ENCODE measurements at regions not wholly inside any gene's neighbourhood (a gene's known extent, or its start where the extent isn't known, plus 50 kb on each side); places are given as distances from the start of the nearest gene placed in this dataset.
A peak's percentile ranks its signal among the peaks of the same experiment; 100 is the strongest.

- Histone ChIP-seq H3K27me3 (no peaks in the 10 kb centered on the region), H3K9me3 (no peaks in the 10 kb centered on the region), H3K4me1 (no peaks in the 10 kb centered on the region), H3K36me3 (no peaks in the 10 kb centered on the region), H3K27ac (no peak overlapping the region), H3K4me3 (no peak overlapping the region)
- intact Hi-C loops (cut with DNase I; ENCODE audit: low total_unique reads) (no loop called here), in situ Hi-C loops (cut with MboI; ENCODE audit: low pct_ligation_motif_present in 1 of 4, low pct_unique_long_range_greater_than_20kb in 1 of 4, low sequenced_read_pairs in 3 of 4) (no loop called here)
- 92 to 93% methylated on average over 3 to 7 of the region's 7 CpGs for WGBS, 2 donors (ENCODE audit: low coverage in 1 of 2)
- TF ChIP-seq EP300 (IDR thresholded peaks at IDR 0.05; ENCODE audit: low read depth) (no peak), POLR2A (IDR thresholded peaks at IDR 0.05) (no peak), POLR2AphosphoS5 (IDR thresholded peaks at IDR 0.05) (no peak)
- TF ChIP-seq, protein P1, sequence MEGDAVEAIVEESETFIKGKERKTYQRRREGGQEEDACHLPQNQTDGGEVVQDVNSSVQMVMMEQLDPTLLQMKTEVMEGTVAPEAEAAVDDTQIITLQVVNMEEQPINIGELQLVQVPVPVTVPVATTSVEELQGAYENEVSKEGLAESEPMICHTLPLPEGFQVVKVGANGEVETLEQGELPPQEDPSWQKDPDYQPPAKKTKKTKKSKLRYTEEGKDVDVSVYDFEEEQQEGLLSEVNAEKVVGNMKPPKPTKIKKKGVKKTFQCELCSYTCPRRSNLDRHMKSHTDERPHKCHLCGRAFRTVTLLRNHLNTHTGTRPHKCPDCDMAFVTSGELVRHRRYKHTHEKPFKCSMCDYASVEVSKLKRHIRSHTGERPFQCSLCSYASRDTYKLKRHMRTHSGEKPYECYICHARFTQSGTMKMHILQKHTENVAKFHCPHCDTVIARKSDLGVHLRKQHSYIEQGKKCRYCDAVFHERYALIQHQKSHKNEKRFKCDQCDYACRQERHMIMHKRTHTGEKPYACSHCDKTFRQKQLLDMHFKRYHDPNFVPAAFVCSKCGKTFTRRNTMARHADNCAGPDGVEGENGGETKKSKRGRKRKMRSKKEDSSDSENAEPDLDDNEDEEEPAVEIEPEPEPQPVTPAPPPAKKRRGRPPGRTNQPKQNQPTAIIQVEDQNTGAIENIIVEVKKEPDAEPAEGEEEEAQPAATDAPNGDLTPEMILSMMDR (IDR thresholded peaks at IDR 0.05) = no peak
- no peak for DNase-seq
Measured at GRCh38 chr1:229716704-229717103, 90.7 kb downstream of the URB2 start.

DNA sequence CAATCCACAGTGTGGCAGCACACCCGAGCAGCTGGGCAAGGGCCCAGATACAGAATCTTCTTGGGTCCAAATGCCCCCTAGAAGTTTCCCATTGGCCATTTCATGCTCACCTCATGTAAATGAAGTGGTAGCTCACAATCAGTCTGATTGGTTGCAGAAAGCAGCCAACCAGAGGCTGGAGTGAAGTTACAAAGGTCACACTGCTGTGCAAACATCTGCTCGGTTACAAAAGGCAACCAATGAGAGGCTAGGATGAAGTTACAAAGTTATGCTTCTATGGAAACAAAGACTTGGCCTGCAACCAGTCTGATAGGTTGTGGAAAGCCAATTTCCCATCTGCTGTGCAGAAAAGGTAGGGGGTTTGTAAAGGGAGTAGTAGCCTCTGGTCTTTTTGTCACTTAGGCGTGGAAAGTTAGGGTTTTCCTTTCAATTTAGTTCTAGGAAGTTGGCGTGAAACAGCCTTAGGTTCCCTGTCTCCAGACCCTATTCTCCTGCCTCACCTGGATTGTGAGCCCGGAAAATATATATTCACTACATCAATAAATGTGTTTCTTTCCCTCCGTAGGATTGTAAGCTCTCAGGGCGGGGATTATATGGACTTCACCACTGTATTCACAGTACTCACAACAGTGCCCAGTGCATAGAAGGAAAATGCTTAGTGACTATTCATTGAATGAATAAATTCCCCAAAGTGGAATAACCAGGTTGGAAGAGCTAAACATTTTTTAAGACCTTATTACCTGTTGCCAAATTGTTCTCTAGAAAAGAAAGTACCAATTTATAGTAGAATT, 91.9 kb downstream of the URB2 start:
- no peak for DNase-seq
- no peaks in the 10 kb centered on the region for H3K4me1 ChIP-seq
- TF ChIP-seq POLR2A (IDR thresholded peaks at IDR 0.05) (no peak), EP300 (IDR thresholded peaks at IDR 0.05; ENCODE audit: low read depth) (no peak), POLR2AphosphoS5 (IDR thresholded peaks at IDR 0.05) (no peak)
- TF ChIP-seq, protein P1 (IDR thresholded peaks at IDR 0.05) = no peak
- H3K36me3 ChIP-seq = no peaks in the 10 kb centered on the region
- H3K9me3 ChIP-seq = no peaks in the 10 kb centered on the region
- H3K27ac ChIP-seq = peak overlapping the region in 1 of 4 donors; percentile 7
- intact Hi-C loops (cut with DNase I; ENCODE audit: low total_unique reads) (no loop called here), in situ Hi-C loops (cut with MboI; ENCODE audit: low pct_ligation_motif_present in 1 of 4, low pct_unique_long_range_greater_than_20kb in 1 of 4, low sequenced_read_pairs in 3 of 4) (no loop called here)
- no peaks in the 10 kb centered on the region for H3K27me3 ChIP-seq
- 62 to 91% methylated on average over 4 to 7 of the region's 7 CpGs for WGBS, 2 donors (ENCODE audit: low coverage in 1 of 2)
- no peak overlapping the region for H3K4me3 ChIP-seq

- H3K9me3 ChIP-seq = no peaks in the 10 kb centered on the region
- no peaks in the 10 kb centered on the region for H3K4me1 ChIP-seq
- no peaks in the 10 kb centered on the region for H3K36me3 ChIP-seq
- intact Hi-C loops (cut with DNase I; ENCODE audit: low total_unique reads) (no loop called here), in situ Hi-C loops (cut with MboI; ENCODE audit: low pct_ligation_motif_present in 1 of 4, low pct_unique_long_range_greater_than_20kb in 1 of 4, low sequenced_read_pairs in 3 of 4) (no loop called here)
- no peak for DNase-seq
- TF ChIP-seq, protein P1 (IDR thresholded peaks at IDR 0.05) = no peak
- TF ChIP-seq EP300 (IDR thresholded peaks at IDR 0.05; ENCODE audit: low read depth) (no peak), POLR2A (IDR thresholded peaks at IDR 0.05) (no peak), POLR2AphosphoS5 (IDR thresholded peaks at IDR 0.05) (no peak)
- no peak overlapping the region for H3K27ac ChIP-seq
- no peaks in the 10 kb centered on the region for H3K27me3 ChIP-seq
- no peak overlapping the region for H3K4me3 ChIP-seq
- 40 to 57% methylated on average over 2 to 3 of the region's 3 CpGs for WGBS, 2 donors (ENCODE audit: low coverage in 1 of 2)
Measured at GRCh38 chr1:229726061-229726460, 100.0 kb downstream of the URB2 start.

DNA sequence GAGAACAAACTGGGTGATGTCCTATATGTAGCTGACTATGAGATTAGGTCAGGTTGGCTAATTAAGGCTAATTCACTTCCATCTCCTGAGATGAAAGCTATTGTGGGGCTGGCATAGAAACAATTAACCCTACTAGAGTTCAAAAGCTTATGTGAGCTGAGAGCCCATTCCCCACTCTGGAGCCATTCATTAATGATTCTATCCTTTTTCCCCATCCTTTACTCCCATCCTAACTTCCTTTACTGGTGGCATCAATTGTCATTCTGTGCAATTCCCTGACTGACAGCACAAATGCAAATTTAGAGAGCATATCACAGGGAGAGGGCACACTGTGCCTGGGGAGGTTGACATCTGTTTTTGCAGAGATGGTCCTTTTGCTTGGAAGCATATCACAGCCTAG, 103.9 kb downstream of the URB2 start:
- no peak for DNase-seq
- H3K4me1 ChIP-seq = no peaks in the 10 kb centered on the region
- H3K9me3 ChIP-seq = no peaks in the 10 kb centered on the region
- intact Hi-C loops (cut with DNase I; ENCODE audit: low total_unique reads) (no loop called here), in situ Hi-C loops (cut with MboI; ENCODE audit: low pct_ligation_motif_present in 1 of 4, low pct_unique_long_range_greater_than_20kb in 1 of 4, low sequenced_read_pairs in 3 of 4) (no loop called here)
- no peaks in the 10 kb centered on the region for H3K36me3 ChIP-seq
- TF ChIP-seq EP300 (IDR thresholded peaks at IDR 0.05; ENCODE audit: low read depth) (no peak), POLR2AphosphoS5 (IDR thresholded peaks at IDR 0.05) (no peak), POLR2A (IDR thresholded peaks at IDR 0.05) (no peak)
- TF ChIP-seq, protein P1 (IDR thresholded peaks at IDR 0.05) = no peak
- H3K4me3 ChIP-seq = no peak overlapping the region
- no peak overlapping the region for H3K27ac ChIP-seq
- H3K27me3 ChIP-seq = no peaks in the 10 kb centered on the region
